ENCODE measurements at regions not wholly inside any gene's neighbourhood (a gene's known extent, or its start where the extent isn't known, plus 50 kb on each side); places are given as distances from the start of the nearest gene placed in this dataset.

GRCh38 chr4:116215622-116216021 lies 869.8 kb downstream of the TRAM1L1 start:
- ChIA-PET POLR2A (no interaction called here), CTCF (no interaction called here)
- no peaks in the 10 kb centered on the region for H3K27me3 ChIP-seq (replicated peaks; ENCODE audit: control insufficient read depth, insufficient read depth, low read length)
- no peaks in the 10 kb centered on the region for H3K36me3 ChIP-seq (ENCODE audit: control insufficient read depth, insufficient read depth, low read length)
- Mint-ChIP-seq H3K36me3 (ENCODE audit: insufficient read depth, unreplicated experiment) (no peaks in the 10 kb centered on the region), H3K27me3 (ENCODE audit: insufficient read depth, unreplicated experiment) (no peaks in the 10 kb centered on the region), H3K27ac (ENCODE audit: unreplicated experiment) (no peak overlapping the region), H3K4me1 (ENCODE audit: low read depth, unreplicated experiment) (no peaks in the 10 kb centered on the region), H3K9me3 (ENCODE audit: unreplicated experiment) (peaks cover 10% of the 10 kb centered on the region), H3K4me3 (ENCODE audit: unreplicated experiment) (no peak overlapping the region)
- TF ChIP-seq, protein P1, sequence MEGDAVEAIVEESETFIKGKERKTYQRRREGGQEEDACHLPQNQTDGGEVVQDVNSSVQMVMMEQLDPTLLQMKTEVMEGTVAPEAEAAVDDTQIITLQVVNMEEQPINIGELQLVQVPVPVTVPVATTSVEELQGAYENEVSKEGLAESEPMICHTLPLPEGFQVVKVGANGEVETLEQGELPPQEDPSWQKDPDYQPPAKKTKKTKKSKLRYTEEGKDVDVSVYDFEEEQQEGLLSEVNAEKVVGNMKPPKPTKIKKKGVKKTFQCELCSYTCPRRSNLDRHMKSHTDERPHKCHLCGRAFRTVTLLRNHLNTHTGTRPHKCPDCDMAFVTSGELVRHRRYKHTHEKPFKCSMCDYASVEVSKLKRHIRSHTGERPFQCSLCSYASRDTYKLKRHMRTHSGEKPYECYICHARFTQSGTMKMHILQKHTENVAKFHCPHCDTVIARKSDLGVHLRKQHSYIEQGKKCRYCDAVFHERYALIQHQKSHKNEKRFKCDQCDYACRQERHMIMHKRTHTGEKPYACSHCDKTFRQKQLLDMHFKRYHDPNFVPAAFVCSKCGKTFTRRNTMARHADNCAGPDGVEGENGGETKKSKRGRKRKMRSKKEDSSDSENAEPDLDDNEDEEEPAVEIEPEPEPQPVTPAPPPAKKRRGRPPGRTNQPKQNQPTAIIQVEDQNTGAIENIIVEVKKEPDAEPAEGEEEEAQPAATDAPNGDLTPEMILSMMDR (IDR thresholded peaks at IDR 0.05; ENCODE audit: insufficient read depth in 1 of 2, low read depth in 1 of 2, low read length in 1 of 2, severe bottlenecking in 1 of 2, unreplicated experiment in 1 of 2), result no peak
- intact Hi-C loops (cut with micrococcal nuclease; ENCODE audit: unreplicated experiment), result no loop called here
- no peaks in the 10 kb centered on the region for H3K4me1 ChIP-seq
- no peaks in the 10 kb centered on the region for H3K9me3 ChIP-seq
- DNase-seq, result no peak
- no TSS peak for BruUV-seq (replicated peaks)
- H3K4me3 ChIP-seq (ENCODE audit: low read depth, low read length), result no peak overlapping the region

- H3K27ac Mint-ChIP-seq (ENCODE audit: unreplicated experiment), result no peak overlapping the region
These were observed 882.9 kb downstream of the TRAM1L1 start for GRCh38 chr4:116202524-116202923.

DNA sequence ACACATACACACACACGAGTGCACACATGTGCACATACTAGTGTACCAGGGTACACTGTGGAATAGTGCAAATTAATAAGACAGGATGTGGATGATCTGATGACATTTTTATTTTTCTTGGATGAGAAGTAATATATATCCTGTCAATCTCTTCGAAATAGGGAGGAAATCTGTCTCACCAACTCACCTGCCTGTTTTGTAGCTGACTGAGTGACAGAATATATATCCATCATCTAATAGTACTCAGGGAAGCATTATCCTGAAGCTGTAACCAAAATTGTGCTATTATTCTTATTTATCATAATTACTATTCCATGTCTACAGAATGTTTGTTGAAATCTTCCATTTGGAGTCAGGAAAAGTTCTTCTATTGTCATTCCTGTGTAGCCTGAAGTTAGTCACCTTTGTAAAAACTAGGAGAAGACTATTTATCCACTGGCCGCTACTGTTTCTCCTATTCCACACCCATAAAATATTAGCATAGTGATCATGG lies 888.0 kb downstream of the TRAM1L1 start:
- H3K9me3 ChIP-seq, result no peaks in the 10 kb centered on the region
- no peaks in the 10 kb centered on the region for H3K4me1 Mint-ChIP-seq (ENCODE audit: low read depth, unreplicated experiment)
- H3K27me3 ChIP-seq (replicated peaks; ENCODE audit: control insufficient read depth, insufficient read depth, low read length), result no peaks in the 10 kb centered on the region
- H3K36me3 Mint-ChIP-seq (ENCODE audit: insufficient read depth, unreplicated experiment), result no peaks in the 10 kb centered on the region
- H3K36me3 ChIP-seq (ENCODE audit: control insufficient read depth, insufficient read depth, low read length), result no peaks in the 10 kb centered on the region
- H3K4me1 ChIP-seq, result no peaks in the 10 kb centered on the region
- no peak overlapping the region for H3K27ac Mint-ChIP-seq (ENCODE audit: unreplicated experiment)
- H3K4me3 ChIP-seq (ENCODE audit: low read depth, low read length), result no peak overlapping the region
- no peak overlapping the region for H3K4me3 Mint-ChIP-seq (ENCODE audit: unreplicated experiment)
- BruUV-seq (replicated peaks), result no TSS peak
- ChIA-PET CTCF (no interaction called here), POLR2A (no interaction called here)
- no peaks in the 10 kb centered on the region for H3K27me3 Mint-ChIP-seq (ENCODE audit: insufficient read depth, unreplicated experiment)
- TF ChIP-seq, protein P1 (IDR thresholded peaks at IDR 0.05; ENCODE audit: insufficient read depth in 1 of 2, low read depth in 1 of 2, low read length in 1 of 2, severe bottlenecking in 1 of 2, unreplicated experiment in 1 of 2), result no peak
- no peaks in the 10 kb centered on the region for H3K9me3 Mint-ChIP-seq (ENCODE audit: unreplicated experiment)
- DNase-seq, result no peak
- intact Hi-C loops (cut with micrococcal nuclease; ENCODE audit: unreplicated experiment), result no loop called here

More at GRCh38 chr4:116202524-116202923, 882.9 kb downstream of the TRAM1L1 start:
- no TSS peak for BruUV-seq (replicated peaks)
- intact Hi-C loops (cut with micrococcal nuclease; ENCODE audit: unreplicated experiment), result no loop called here
- Histone ChIP-seq H3K9me3 (no peaks in the 10 kb centered on the region), H3K4me1 (no peaks in the 10 kb centered on the region), H3K27me3 (replicated peaks; ENCODE audit: control insufficient read depth, insufficient read depth, low read length) (no peaks in the 10 kb centered on the region), H3K36me3 (ENCODE audit: control insufficient read depth, insufficient read depth, low read length) (no peaks in the 10 kb centered on the region), H3K4me3 (ENCODE audit: low read depth, low read length) (no peak overlapping the region)
- H3K9me3 Mint-ChIP-seq (ENCODE audit: unreplicated experiment), result no peaks in the 10 kb centered on the region
- no peak overlapping the region for H3K4me3 Mint-ChIP-seq (ENCODE audit: unreplicated experiment)
- no peaks in the 10 kb centered on the region for H3K4me1 Mint-ChIP-seq (ENCODE audit: low read depth, unreplicated experiment)
- H3K36me3 Mint-ChIP-seq (ENCODE audit: insufficient read depth, unreplicated experiment), result no peaks in the 10 kb centered on the region
- no peak for DNase-seq
- no peaks in the 10 kb centered on the region for H3K27me3 Mint-ChIP-seq (ENCODE audit: insufficient read depth, unreplicated experiment)
- ChIA-PET CTCF (no interaction called here), POLR2A (no interaction called here)
- TF ChIP-seq, protein P1 (IDR thresholded peaks at IDR 0.05; ENCODE audit: insufficient read depth in 1 of 2, low read depth in 1 of 2, low read length in 1 of 2, severe bottlenecking in 1 of 2, unreplicated experiment in 1 of 2), result no peak
